HG02759 (cell line): ENCODE measurements at regions not wholly inside any gene's neighbourhood (a gene's known extent, or its start where the extent isn't known, plus 50 kb on each side); places are given as distances from the start of the nearest gene placed in this dataset.
"Not testable (repeated sequence)": the region's sequence is repeated elsewhere in the genome, so short reads cannot be mapped to it uniquely, and the experiment has no call there.

ENCODE experiments used
- ATAC-seq: cut with Tn5 transposase; IDR thresholded peaks from one replicate; pipeline ENCODE4 v1.9.1; 2021; ENCODE audit warnings: mild to moderate bottlenecking, moderate library complexity; ENCODE audit not compliant: unreplicated experiment

DNA sequence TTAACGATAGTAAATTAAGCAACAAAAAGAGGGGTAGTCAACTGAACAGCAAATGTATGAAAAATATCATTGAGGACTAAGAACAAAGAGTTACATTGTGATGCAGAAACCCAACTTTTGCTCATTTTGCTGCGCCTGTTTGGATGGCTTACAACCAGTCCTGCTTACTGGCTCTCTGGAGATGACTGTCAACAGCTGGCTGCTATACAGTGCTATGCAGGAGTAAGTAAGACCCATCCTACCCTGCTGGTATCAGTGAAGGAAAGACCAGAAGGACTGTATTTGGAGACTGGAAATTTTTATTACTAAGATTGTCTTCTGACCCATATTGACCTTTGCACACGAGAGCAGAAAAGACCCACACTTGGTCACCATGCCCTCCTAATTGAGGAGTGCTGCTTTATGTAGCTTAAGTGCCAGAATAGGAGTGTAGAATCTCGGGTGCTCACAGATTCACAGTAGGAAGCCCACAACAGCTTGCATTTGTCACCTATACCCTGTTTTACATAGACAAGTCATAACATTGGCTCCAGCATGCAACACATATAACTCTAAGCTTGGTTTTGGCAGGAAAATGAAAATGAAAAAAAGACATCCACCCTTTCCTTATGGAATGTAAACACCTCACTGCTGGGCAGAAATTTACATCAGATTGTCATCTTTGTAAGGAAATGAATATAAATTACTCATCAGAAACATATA is 1915.0 kb upstream of the CELF4 start:
- ATAC-seq, result no peak

DNA sequence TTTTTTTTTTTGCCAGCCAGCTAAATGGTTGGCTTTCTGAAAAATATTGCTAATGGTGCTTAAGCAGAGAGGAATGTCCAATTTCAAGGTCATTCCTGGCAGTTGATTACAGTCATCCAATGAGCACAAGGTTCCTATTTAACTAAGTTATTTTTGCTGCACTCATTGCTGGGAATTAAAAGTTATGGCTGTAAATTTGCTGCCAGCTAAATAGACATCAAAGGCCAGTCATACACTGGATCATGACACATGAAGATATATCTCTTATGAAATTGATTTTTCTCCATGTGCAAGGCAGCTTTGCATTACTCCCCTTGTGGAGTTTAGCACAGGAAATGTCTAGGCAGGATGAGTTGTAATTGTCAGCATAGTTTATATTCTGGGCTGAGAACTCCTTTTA is 1898.4 kb upstream of the CELF4 start:
- ATAC-seq, result no peak

DNA sequence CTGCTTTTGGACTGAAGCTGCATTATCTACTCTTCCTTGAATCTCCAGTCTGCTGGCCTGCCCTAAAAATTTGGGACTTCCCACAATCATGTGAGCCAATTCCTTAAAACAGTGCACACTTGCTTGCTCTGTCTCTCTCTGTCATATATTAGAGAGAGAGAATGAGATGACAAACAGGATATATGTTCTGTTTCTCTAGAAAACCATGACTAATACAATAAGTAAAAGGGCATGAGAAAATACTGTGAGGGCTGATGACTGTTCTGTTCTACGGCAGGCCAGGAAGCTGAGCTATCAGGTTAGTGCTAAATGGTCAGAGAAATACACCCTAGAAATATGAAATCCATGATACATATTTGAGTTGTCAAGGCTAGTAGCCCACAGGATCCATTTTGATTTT is 1896.8 kb upstream of the CELF4 start:
- no peak for ATAC-seq

DNA sequence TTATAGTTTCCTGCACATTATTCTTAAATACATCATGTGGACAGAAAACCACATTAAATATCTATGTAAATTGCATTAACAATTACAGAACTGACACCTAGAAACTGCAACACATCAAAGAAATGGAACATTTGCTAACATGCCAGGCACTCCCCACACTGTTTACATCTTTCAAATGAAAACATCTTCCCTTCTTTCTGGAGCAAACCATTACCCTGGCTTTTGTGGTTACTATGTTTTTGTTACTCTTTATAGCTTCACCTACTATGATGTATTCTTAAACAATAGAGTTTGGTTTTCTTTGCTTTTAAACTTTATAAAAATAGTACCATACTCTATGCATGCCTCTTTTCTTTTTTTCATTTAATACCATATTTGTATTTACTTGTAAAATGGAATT is 1894.5 kb upstream of the CELF4 start:
- ATAC-seq, result no peak

DNA sequence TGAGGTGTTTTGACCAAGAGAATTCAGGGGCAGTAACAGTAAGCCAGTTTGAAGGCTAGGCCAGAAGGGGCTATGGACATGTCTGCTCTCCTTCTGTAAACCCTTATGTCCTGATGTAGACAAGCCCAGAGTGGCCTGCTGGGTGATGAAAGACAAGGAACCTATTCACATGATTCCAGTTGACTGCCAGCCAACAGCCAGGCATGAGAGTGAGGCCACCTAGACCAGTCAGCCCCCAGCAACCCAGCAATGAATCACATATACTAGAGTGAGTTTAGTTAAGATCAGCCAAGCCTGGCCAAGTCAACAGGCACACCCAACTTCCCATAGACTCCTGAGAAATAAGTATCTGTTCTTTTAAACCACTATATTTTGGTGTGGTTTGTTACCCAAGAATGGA is 1889.7 kb upstream of the CELF4 start:
- ATAC-seq, result no peak

DNA sequence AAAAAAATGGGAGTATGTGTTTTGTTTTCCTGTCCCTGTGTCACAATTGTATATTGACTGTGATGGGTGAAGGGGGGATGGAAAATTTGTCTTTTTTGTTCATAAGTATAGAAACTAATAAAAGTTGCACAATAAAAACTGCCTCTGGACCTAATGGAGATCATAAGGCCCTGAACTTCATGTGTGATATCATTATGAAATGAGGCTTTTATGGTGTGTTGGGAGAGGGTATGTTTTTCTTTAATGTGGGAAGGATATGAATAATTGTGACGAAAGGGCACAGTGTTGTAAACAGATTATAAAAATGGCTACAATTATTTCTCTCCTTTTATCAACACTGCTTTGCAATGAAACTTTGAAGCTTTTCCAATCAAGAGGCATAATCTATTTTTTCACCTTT is 1889.3 kb upstream of the CELF4 start:
- ATAC-seq, result no peak

DNA sequence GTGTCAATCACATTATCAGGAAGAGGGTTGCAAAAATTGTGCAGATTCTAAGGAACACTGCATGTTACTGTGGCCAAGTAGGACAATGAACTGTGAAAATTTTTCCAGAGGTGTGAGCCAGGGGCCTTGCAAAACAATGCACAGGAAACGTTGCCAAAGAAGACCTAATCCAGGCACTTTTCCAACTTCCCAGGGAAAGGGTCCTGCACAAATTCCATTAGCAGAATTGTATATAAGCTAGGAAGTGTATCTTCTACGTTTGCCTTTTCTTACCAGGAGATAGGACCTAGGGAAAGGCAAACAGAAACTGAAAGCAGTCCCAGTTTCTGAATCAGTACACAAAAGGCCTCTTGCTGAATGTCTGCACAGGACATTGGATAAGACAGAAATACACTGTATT is 1888.3 kb upstream of the CELF4 start:
- no peak for ATAC-seq

DNA sequence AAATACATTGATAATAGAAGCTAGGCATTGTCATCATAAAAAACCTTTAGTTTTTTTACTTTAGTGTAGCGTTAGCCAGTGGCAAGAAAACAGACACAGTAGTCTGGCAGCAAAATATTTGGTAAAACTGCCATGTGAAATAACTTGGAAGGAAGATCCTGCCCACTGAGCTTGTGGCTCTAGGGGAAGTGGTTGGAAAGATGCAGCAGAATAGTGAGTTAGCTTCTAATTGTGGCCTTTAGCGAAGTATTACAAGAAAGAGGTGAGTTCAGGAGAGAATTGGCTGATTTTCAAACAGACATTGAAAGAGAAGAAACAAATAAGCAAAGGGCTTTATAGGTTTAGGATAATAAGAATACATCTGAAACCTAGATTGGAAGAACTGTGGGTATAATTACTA is 1887.8 kb upstream of the CELF4 start:
- ATAC-seq, result no peak

DNA sequence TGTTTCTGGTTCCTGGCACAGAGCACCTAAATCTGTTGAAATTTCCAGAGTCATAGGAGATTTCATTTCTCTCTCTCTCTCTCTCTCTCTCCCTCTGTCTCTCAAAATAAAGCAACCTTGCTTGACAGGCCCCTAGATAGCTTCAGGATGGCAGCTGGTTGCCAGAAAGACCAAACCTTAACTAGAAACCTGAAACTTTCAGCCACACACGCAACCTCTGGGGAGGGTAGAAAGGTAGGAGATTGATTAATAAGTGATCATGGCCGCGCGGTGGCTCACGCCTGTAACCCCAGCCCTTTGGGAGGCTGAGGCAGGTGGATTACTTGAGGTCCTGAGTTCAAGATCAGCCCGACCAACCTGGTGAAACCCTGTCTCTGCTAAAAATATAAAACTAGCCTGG is 1885.4 kb upstream of the CELF4 start:
- ATAC-seq, result no peak

DNA sequence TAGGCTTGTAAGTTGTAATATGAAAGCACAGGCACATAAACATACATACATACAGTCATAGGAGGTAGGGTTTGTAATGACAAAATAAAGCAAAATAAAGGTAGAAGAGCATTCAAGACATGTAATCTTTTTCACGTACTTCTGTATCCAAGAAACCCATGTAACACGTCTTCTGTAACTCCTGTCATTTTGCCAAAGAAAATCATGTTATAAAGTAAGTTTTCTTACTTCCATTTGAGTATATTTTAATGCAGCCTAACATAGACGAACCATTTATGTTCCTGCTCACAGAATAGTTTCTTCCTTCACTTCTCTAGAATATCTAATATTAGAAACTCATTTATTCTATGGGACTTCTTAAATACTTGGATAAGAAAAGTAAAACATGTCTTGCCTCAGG is 1884.0 kb upstream of the CELF4 start:
- ATAC-seq, result no peak

DNA sequence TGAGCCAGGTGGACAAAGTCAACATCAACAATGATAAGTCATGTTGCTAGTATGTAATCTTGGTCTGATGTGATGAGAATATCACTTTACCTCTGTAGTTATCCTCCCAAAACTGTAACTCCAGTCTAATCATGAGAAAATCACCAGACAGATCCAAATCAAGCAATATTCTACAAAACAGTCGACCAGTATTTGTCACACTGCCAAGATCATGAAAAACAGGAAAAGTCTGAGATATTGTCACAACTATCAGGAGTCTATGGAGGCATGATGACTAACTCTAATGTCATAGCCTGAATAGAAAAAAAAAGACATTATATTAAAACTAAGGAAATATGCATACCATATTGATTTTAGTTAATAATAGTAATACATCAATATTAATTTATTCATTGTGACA is 1883.3 kb upstream of the CELF4 start:
- ATAC-seq, result no peak

DNA sequence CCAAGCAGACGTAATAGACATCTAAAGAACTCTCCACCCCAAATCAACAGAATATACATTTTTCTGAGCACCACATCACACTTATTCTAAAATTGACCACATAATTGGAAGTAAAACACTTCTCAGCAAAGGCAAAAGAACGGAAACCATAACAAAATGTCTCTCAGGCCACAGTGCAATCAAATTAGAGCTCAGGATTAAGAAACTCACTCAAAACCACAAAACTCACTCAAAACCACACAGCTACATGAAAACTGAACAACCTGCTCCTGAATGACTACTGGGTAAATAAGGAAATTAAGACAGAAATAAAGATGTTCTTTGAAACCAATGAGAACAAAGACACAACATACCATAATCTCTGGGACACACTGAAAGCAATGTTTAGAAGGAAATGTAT is 1879.4 kb upstream of the CELF4 start:
- ATAC-seq, result not testable (repeated sequence)

DNA sequence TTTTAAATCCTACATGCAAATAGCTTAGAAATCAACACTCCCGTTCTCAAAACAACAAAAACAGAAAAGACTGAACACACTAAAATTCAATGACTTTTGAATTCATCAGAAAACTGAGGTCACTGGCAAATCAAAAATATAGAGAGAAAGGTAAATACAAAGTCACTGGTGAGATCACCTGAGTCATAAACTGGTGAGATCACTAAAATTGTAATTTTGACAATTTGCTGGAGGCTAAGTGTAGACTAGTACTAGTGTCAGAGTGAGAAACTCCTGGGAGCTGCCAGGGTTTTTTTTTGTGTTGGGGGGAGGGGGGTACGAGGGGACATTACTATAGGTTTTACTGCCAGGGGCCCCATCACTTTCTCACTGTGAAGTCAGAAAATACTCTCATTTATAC is 1876.0 kb upstream of the CELF4 start:
- no peak for ATAC-seq

DNA sequence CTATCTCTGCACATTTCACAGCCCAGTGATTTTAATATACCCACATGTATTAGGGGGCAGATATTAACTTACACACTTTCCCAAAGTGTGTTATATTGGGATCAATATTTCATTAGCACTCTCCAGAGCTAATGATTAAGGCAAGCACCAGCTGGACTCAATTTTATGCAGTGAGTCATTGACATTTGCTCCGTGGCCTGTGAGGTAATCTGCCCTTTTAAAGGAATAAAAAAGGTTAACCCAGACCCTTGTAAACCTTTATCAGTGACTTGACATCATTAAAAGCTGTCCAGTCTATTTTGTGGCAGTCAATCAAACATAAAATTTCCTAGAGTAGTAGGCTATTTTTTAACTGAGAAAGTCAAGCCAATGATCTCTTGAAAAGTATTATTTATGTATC is 1870.4 kb upstream of the CELF4 start:
- ATAC-seq, result no peak

DNA sequence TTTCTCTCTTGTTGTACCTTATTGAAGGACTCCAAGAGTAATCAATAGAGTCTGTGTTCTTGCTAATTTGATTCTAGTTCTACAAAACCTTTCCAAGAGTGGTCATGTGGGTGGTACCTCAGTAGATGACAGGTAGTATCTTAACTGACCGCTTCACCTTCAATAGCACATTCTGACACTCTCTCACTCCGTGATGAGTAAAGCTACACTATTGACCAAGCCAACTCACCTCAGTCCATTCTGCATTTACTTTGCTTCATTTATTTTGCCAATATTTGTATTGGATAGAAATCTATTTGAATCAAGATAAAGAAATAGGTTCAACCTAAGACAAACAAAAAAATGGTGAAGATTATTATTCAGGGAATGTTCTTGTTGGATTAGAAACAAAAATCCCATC is 1869.6 kb upstream of the CELF4 start:
- ATAC-seq, result no peak

DNA sequence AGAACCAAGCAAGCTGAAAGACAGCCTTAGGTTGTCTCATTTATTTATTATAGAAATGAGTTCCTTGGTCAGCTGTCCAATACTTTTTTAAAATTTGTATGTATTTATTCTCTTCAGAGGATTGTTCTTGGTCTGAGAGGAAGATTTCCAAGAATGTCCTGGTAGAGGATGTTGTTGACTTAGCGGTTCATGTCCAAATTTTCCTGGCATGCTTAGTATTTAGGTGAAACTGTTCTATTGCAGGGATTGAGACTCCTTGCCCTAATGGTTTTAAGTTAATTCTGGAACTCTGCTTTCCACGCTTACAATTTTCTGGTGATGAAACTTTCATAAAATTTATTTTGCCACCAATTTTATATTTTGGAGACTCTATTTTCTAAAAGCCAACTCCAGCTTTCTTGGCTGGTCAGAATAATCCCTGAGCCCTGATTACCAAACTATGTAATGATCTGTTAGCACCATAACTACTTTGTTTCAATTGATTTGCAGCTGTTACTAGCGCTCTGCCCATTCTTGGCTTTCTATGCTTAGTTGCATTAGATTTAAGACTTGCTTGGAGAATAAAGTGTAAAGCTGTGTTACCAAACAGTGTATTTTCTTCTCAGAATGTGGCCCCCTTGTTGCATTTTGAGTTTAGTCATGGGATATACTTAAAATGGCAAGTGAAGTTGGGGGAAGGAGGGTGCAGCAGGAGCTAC is 1868.8 kb upstream of the CELF4 start:
- ATAC-seq, result no peak

DNA sequence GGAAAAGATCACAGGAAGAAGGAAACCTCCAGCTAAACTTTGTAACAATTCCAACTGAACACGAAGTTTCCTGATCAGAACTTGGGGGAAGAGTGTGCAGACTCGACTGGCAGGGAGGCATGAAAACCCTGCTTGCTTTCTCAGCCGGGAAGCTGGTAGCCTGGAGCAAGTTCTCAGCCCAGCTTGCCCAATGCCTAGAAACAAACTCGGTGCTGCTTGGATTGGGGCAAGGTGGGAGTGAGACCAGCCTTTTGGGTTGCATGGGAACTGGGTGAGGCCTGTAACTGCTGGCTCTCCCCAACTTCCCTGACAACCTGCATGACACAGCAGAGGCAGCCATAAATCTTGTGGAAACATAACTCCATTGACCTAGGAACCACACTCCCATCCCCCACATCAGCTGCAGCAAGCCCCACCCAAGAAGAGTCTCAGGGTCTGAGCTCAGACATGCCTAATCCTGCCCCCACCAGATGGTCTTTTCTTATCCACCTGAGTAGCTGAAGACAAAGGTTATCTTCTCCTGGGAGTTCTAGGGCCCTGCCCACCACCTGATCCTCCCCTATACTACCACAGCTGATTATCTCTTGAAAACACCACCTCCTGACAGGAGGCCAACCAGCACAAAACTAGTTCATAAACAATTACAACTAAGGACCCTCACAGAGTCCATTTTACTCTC is 1859.7 kb upstream of the CELF4 start:
- no peak for ATAC-seq

DNA sequence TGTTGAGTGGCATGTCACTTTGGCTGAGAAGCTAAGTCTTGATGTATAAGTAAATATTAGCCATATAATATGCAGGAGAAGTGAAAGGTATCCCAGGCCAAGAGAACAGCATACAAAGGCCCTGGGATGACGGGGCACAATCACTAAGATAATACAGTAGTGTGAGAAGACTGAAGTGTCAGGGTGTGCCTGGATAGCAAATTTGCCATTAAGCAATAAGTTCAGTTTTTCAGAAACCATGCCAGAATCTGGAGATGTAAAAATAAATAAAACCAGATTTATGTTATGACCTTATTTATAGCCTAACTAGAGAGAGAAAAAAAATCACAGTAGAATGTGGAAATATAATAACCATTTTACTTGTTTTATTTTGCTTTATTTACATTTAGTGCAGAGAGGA is 1858.7 kb upstream of the CELF4 start:
- ATAC-seq, result no peak

DNA sequence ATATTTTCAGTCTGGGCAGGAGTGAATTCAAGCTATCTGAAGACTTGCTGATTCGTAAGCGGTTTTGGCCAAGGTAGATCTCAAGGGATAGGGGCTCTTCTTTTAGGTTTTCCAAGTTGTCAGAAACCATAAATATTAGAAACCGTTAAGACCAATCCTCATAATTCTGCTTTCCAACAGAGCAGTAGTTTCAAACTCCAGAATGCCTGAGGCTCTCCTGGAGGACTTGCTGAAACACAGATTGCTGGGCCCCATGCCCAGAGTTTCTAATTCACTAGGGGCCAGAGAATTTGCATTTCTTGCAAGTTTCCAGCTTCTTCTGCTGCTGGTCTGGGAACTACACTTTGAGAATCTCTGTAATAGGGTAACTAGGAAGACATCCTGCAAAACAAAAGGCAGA is 1855.7 kb upstream of the CELF4 start:
- ATAC-seq, result no peak

DNA sequence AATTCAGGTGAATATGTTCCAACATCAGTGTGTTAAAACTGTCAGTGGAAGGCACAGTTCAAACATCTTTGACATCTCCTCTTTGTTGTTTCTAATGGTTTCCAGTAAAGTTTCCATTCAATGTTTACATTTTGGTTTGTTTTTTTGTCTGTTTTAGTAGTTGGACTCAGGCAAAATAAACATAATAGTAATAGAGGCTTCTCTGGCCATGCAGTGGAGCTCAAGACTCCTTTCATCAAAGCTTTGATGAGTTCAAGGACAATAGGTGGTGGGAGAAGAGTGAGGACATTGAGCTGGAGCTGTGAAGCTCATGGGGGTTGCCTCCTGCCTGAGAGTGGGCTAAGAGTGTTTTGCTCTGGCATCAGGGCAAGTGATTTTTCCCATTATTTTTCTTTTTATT is 1853.7 kb upstream of the CELF4 start:
- no peak for ATAC-seq

DNA sequence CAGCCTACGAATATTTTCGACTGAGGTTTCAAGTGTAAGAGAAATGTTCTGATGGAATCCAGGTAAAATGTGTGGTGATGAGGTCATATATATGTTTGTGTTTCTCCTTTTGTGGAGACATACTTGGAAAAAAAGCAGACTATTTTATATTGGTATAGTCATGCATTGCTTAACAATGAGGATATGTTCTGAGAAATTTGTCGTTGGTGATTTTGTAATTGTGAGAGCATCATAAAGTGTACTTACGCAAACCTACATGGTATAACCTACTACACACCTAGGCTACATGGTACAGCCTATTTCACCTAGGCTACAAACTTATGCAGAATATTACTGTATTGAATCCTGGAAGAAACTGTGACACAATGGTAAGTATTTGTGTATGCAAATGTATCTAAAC is 1849.9 kb upstream of the CELF4 start:
- ATAC-seq, result no peak

DNA sequence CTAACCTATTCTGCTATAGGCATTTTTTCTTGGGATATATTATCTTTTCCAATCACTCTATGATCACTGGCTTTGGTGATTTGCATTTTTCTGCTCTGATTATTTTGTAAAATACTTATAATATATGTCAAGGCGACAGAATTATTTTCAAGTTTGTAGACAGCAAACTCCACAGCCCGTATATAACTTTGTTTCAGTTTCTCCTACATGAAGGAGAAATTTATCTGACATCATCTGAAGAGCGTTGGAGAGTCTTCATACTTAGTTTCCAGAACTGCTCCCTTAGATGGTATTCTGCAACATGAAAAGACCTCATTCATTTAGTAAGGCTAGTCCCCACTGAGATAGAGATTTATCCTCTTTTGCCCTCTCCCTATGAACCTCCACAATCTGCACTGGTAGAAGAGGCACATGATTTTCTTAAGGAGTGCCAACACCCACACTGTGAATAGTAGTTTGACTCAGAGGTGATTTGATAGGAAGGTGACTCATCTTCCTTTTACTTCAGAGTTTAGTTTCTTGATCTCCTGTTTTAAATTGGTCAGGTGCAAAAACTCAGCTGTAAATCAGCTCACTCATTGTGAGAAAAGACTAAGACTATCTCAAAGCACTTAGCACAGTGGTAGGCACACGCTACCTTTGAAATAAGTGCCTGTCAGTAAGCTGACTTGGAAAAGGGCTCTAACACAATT is 1848.6 kb upstream of the CELF4 start:
- ATAC-seq, result no peak
